ENCODE measurements at regions not wholly inside any gene's neighbourhood (a gene's known extent, or its start where the extent isn't known, plus 50 kb on each side); places are given as distances from the start of the nearest gene placed in this dataset.

DNA sequence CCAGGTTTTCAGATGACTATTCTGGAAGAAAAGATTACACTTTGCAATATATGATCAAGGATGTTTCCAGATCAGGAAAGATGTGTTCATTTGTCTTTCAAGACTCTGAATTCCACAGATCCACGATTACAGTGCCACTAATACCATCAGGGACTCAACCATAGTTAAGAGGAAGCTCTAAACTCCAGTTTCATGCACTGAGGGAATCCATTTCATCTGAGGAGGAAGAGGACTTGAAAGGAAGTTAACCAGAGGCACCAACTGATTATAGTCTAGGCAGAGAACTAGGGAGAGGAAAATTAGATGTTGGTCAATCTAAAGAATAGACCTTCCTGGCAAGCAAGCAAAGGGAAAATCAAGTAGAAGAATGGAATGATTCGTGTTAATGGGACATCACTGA, 218.3 kb upstream of the PRDM1 start:
- FAIRE-seq: no peak
- no peak overlapping the region for H3K27ac ChIP-seq (ENCODE audit: extremely low read length, insufficient read depth, low read length)

DNA sequence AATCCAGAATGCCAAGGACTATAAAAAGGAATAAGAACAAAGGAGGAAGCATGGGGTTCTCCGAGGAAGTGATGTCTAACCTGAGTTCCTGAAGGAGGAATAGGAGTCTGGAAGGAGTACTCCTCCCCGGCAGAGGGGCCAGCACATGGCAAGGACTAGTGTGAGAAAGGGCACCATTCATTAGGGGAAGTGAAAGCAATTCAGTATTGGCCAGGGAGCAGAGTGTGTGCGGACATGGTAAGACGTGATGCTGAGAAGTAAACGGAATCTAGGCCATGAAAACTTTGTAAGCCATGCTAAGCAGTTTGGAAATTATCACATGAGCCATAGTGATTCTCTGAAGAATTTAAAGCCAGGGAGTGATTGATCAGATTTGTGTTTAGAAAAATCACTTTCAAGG, 218.9 kb upstream of the PRDM1 start:
- no TSS peak for BruUV-seq (replicated peaks)
- no peak overlapping the region for H2AFZ ChIP-seq (ENCODE audit: low read length)
- FAIRE-seq (no peak), DNase-seq (ENCODE audit: low spot score) (no peak), ATAC-seq (no peak)
- no peak overlapping the region for H3K9ac ChIP-seq (ENCODE audit: insufficient read depth, low read depth, low read length)
- H3K9me3 ChIP-seq (ENCODE audit: low read length): no peaks in the 10 kb centered on the region
- intact Hi-C loops (cut with micrococcal nuclease; ENCODE audit: unreplicated experiment) (no loop called here), in situ Hi-C loops (cut with HindIII; ENCODE audit: extremely low pct_ligation_motif_present, low pct_unique_long_range_greater_than_20kb) (no loop called here)
- no peak overlapping the region for H3K4me2 ChIP-seq (ENCODE audit: low read depth, low read length)
- ChIA-PET CTCF (ENCODE audit: low intra/inter-chr PET ratio, low total read pairs) (no interaction called here), POLR2A (no interaction called here)
- H3K27ac ChIP-seq (ENCODE audit: extremely low read length, insufficient read depth, low read length): no peak overlapping the region
- no peaks in the 10 kb centered on the region for H3K36me3 ChIP-seq (replicated peaks in 1 of 2; ENCODE audit: control insufficient read depth in 1 of 2, insufficient read depth in 2 of 2, low read length in 2 of 2)
- H4K20me1 ChIP-seq (ENCODE audit: insufficient read depth, low read length): no peaks in the 10 kb centered on the region
- H3K79me2 ChIP-seq (ENCODE audit: insufficient read depth, low read length): no peaks in the 10 kb centered on the region
- 15% methylated on average over 5 of the region's 5 CpGs for WGBS (ENCODE audit: low lambda C conversion rate)
- H3K4me1 ChIP-seq (ENCODE audit: insufficient read depth, low read length): no peaks in the 10 kb centered on the region
- peaks cover 0 to 3% of the 10 kb centered on the region in 2 experiments; a peak in 1 of 5 replicates for H3K27me3 ChIP-seq (ENCODE audit: control insufficient read depth in 1 of 2, insufficient read depth in 2 of 2, low read length in 2 of 2)
- H3K4me3 ChIP-seq (replicated peaks in 1 of 3; ENCODE audit: insufficient read depth in 1 of 3, low read depth in 2 of 3, low read length in 3 of 3): no peak overlapping the region
- TF ChIP-seq, protein P1, sequence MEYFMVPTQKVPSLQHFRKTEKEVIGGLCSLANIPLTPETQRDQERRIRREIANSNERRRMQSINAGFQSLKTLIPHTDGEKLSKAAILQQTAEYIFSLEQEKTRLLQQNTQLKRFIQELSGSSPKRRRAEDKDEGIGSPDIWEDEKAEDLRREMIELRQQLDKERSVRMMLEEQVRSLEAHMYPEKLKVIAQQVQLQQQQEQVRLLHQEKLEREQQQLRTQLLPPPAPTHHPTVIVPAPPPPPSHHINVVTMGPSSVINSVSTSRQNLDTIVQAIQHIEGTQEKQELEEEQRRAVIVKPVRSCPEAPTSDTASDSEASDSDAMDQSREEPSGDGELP (IDR thresholded peaks at IDR 0.05; ENCODE audit: borderline replicate concordance, low read depth): no peak
- TF ChIP-seq MAFG (CRISPR knock-in tag; IDR thresholded peaks at IDR 0.05) (no peak), FOXO1 (CRISPR knock-in tag; IDR thresholded peaks at IDR 0.05) (no peak), RELA (CRISPR knock-in tag; IDR thresholded peaks at IDR 0.05) (no peak)
- TF ChIP-seq, protein P2, sequence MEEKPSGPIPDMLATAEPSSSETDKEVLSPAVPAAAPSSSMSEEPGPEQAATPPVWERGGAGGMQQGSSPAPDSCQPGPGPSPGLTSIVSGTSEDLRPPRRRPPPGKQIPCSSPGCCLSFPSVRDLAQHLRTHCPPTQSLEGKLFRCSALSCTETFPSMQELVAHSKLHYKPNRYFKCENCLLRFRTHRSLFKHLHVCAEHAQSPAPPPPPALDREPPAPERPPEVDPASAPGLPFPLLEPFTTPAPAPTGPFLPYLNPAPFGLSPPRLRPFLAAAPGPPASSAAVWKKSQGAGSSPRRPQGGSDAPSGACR (CRISPR knock-in tag; IDR thresholded peaks at IDR 0.05): no peak
- TF ChIP-seq, protein P3, sequence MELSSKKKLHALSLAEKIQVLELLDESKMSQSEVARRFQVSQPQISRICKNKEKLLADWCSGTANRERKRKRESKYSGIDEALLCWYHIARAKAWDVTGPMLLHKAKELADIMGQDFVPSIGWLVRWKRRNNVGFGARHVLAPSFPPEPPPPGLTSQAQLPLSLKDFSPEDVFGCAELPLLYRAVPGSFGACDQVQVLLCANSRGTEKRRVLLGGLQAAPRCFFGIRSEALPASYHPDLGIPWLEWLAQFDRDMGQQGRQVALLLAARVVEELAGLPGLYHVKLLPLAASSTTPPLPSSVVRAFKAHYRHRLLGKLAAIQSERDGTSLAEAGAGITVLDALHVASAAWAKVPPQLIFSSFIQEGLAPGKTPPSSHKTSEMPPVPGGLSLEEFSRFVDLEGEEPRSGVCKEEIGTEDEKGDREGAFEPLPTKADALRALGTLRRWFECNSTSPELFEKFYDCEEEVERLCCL (CRISPR knock-in tag; IDR thresholded peaks at IDR 0.05; ENCODE audit: borderline replicate concordance): no peak
- TF ChIP-seq, protein P4, sequence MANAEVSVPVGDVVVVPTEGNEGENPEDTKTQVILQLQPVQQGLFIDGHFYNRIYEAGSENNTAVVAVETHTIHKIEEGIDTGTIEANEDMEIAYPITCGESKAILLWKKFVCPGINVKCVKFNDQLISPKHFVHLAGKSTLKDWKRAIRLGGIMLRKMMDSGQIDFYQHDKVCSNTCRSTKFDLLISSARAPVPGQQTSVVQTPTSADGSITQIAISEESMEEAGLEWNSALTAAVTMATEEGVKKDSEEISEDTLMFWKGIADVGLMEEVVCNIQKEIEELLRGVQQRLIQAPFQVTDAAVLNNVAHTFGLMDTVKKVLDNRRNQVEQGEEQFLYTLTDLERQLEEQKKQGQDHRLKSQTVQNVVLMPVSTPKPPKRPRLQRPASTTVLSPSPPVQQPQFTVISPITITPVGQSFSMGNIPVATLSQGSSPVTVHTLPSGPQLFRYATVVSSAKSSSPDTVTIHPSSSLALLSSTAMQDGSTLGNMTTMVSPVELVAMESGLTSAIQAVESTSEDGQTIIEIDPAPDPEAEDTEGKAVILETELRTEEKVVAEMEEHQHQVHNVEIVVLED (CRISPR knock-in tag; IDR thresholded peaks at IDR 0.05; ENCODE audit: borderline replicate concordance): no peak

More for the DNA sequence above, 218.3 kb upstream of the PRDM1 start:
- no peak overlapping the region for H3K9ac ChIP-seq (ENCODE audit: insufficient read depth, low read depth, low read length)
- H4K20me1 ChIP-seq (ENCODE audit: insufficient read depth, low read length): no peaks in the 10 kb centered on the region
- CTCF ChIA-PET (ENCODE audit: low intra/inter-chr PET ratio, low total read pairs): no interaction called here
- WGBS (ENCODE audit: low lambda C conversion rate): 0% methylated on average over 2 of the region's 2 CpGs
- in situ Hi-C loops (cut with HindIII; ENCODE audit: extremely low pct_ligation_motif_present, low pct_unique_long_range_greater_than_20kb) (no loop called here), intact Hi-C loops (cut with micrococcal nuclease; ENCODE audit: unreplicated experiment) (no loop called here)
- H3K27me3 ChIP-seq (ENCODE audit: control insufficient read depth in 1 of 2, insufficient read depth in 2 of 2, low read length in 2 of 2): peaks cover 0 to 3% of the 10 kb centered on the region in 2 experiments; a peak in 1 of 5 replicates
- no TSS peak for BruUV-seq (replicated peaks)
- H3K4me1 ChIP-seq (ENCODE audit: insufficient read depth, low read length): no peaks in the 10 kb centered on the region
- no peaks in the 10 kb centered on the region for H3K79me2 ChIP-seq (ENCODE audit: insufficient read depth, low read length)
- TF ChIP-seq ATF7 (IDR thresholded peaks at IDR 0.05) (no peak), ATF7 (CRISPR knock-in tag; IDR thresholded peaks at IDR 0.05) (no peak), ARNTL (CRISPR knock-in tag; IDR thresholded peaks at IDR 0.05) (no peak), NFYC (CRISPR knock-in tag; IDR thresholded peaks at IDR 0.05) (no peak), TSC22D2 (CRISPR knock-in tag; IDR thresholded peaks at IDR 0.05; ENCODE audit: borderline replicate concordance) (no peak), ZNF775 (CRISPR knock-in tag; IDR thresholded peaks at IDR 0.05; ENCODE audit: borderline replicate concordance) (no peak), SSRP1 (CRISPR knock-in tag; IDR thresholded peaks at IDR 0.05) (no peak), ZNF761 (CRISPR knock-in tag; conservative IDR thresholded peaks at IDR 0.05) (no peak), MEIS2 (CRISPR knock-in tag; IDR thresholded peaks at IDR 0.05) (no peak), HHEX (CRISPR knock-in tag; IDR thresholded peaks at IDR 0.05) (no peak), ZNF292 (CRISPR knock-in tag; IDR thresholded peaks at IDR 0.05; ENCODE audit: borderline replicate concordance, low read depth) (no peak)
- TF ChIP-seq, protein P5, sequence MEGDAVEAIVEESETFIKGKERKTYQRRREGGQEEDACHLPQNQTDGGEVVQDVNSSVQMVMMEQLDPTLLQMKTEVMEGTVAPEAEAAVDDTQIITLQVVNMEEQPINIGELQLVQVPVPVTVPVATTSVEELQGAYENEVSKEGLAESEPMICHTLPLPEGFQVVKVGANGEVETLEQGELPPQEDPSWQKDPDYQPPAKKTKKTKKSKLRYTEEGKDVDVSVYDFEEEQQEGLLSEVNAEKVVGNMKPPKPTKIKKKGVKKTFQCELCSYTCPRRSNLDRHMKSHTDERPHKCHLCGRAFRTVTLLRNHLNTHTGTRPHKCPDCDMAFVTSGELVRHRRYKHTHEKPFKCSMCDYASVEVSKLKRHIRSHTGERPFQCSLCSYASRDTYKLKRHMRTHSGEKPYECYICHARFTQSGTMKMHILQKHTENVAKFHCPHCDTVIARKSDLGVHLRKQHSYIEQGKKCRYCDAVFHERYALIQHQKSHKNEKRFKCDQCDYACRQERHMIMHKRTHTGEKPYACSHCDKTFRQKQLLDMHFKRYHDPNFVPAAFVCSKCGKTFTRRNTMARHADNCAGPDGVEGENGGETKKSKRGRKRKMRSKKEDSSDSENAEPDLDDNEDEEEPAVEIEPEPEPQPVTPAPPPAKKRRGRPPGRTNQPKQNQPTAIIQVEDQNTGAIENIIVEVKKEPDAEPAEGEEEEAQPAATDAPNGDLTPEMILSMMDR (CRISPR knock-in tag; IDR thresholded peaks at IDR 0.05): no peak
- no peaks in the 10 kb centered on the region for H3K36me3 ChIP-seq (replicated peaks in 1 of 2; ENCODE audit: control insufficient read depth in 1 of 2, insufficient read depth in 2 of 2, low read length in 2 of 2)
- H3K4me2 ChIP-seq (ENCODE audit: low read depth, low read length): no peak overlapping the region
- POLR2A ChIA-PET: no interaction called here
- no peak overlapping the region for H2AFZ ChIP-seq (ENCODE audit: low read length)
- no peak overlapping the region for H3K4me3 ChIP-seq (replicated peaks in 1 of 3; ENCODE audit: insufficient read depth in 1 of 3, low read depth in 2 of 3, low read length in 3 of 3)
- ATAC-seq: no peak
- DNase-seq (ENCODE audit: low spot score): no peak
- no peaks in the 10 kb centered on the region for H3K9me3 ChIP-seq (ENCODE audit: low read length)
